ENCODE measurements at regions not wholly inside any gene's neighbourhood (a gene's known extent, or its start where the extent isn't known, plus 50 kb on each side); places are given as distances from the start of the nearest gene placed in this dataset.

- Mint-ChIP-seq H3K9me3 (ENCODE audit: unreplicated experiment) (no peaks in the 10 kb centered on the region), H3K4me3 (ENCODE audit: unreplicated experiment) (no peak overlapping the region), H3K27me3 (ENCODE audit: insufficient read depth, unreplicated experiment) (no peaks in the 10 kb centered on the region), H3K4me1 (ENCODE audit: insufficient read depth, unreplicated experiment) (peaks cover 6% of the 10 kb centered on the region), H3K27ac (ENCODE audit: low read depth, unreplicated experiment) (no peak overlapping the region), H3K36me3 (ENCODE audit: insufficient read depth, unreplicated experiment) (no peaks in the 10 kb centered on the region)
- CTCF ChIA-PET, result interaction anchor here (0.5 to 1.0 kb wide), 3 partner anchors 155 to 391 kb away, joined by 3 read pairs; no protein-coding TSS in a partner anchor
- TF ChIP-seq CTCF (IDR thresholded peaks at IDR 0.05; ENCODE audit: unreplicated experiment), result no peak
- BruUV-seq (replicated peaks), result no TSS peak
- intact Hi-C loops (cut with micrococcal nuclease), result no loop called here
- POLR2A ChIA-PET, result interaction anchor here (0.8 kb wide), 1 partner anchor 12 kb away, joined by 4 read pairs; no protein-coding TSS in a partner anchor
- peak; percentile 40 for DNase-seq (ENCODE audit: unreplicated experiment)
Measured at GRCh38 chr4:23290656-23291055, 597.9 kb downstream of the GBA3 start.

DNA sequence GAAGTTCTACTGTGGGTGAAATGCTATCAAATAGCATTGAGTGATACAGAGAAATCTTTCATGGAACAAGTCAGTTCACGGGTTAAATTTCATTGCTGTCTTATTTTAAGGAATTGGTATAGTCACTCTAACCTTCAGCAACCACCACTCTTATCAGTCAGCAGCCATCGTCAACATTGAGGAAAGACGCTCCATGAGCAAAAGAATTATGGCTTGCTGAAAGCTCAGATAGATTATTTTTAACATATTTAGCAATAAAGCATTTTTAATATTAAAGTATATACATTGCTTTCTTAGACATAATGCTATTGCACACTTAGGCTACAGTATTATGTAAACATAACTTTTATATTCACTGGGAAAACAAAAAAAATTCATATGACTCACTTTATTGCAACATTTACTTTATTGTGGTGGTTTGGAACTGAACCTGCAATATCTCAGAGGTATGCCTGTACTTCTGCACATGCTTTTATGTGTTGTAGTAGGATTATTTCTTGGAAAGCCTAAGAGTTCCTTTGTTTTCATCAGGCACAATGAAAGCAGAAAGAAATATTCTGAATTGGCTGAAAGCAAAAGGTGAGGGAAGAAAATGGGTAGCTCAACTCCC, 586.7 kb downstream of the GBA3 start:
- ChIA-PET POLR2A (interaction anchor here (0.9 to 1.4 kb wide), 2 partner anchors 12 to 15 kb away, joined by 3 to 4 read pairs; no protein-coding TSS in a partner anchor), CTCF (interaction anchor here (0.7 to 0.8 kb wide), 2 partner anchors 452 to 794 kb away, joined by 3 to 5 read pairs; no protein-coding TSS in a partner anchor)
- H3K36me3 Mint-ChIP-seq (ENCODE audit: insufficient read depth, unreplicated experiment), result peaks cover 6% of the 10 kb centered on the region
- DNase-seq (ENCODE audit: unreplicated experiment), result peak; percentile 77
- BruUV-seq (replicated peaks), result no TSS peak
- H3K27me3 Mint-ChIP-seq (ENCODE audit: insufficient read depth, unreplicated experiment), result no peaks in the 10 kb centered on the region
- no peaks in the 10 kb centered on the region for H3K9me3 Mint-ChIP-seq (ENCODE audit: unreplicated experiment)
- no peak overlapping the region for H3K4me3 Mint-ChIP-seq (ENCODE audit: unreplicated experiment)
- TF ChIP-seq CTCF (IDR thresholded peaks at IDR 0.05; ENCODE audit: unreplicated experiment), result no peak
- intact Hi-C loops (cut with micrococcal nuclease), result no loop called here
- H3K27ac Mint-ChIP-seq (ENCODE audit: low read depth, unreplicated experiment), result no peak overlapping the region
- peaks cover 21% of the 10 kb centered on the region for H3K4me1 Mint-ChIP-seq (ENCODE audit: insufficient read depth, unreplicated experiment)

- DNase-seq (ENCODE audit: unreplicated experiment), result no peak
- Mint-ChIP-seq H3K9me3 (ENCODE audit: unreplicated experiment) (no peaks in the 10 kb centered on the region), H3K4me3 (ENCODE audit: unreplicated experiment) (no peak overlapping the region), H3K27ac (ENCODE audit: low read depth, unreplicated experiment) (no peak overlapping the region), H3K4me1 (ENCODE audit: insufficient read depth, unreplicated experiment) (peaks cover 21% of the 10 kb centered on the region), H3K36me3 (ENCODE audit: insufficient read depth, unreplicated experiment) (peaks cover 6% of the 10 kb centered on the region), H3K27me3 (ENCODE audit: insufficient read depth, unreplicated experiment) (no peaks in the 10 kb centered on the region)
- ChIA-PET POLR2A (interaction anchor here (0.9 to 1.4 kb wide), 2 partner anchors 12 to 15 kb away, joined by 3 to 4 read pairs; no protein-coding TSS in a partner anchor), CTCF (interaction anchor here (0.7 to 0.8 kb wide), 2 partner anchors 453 to 795 kb away, joined by 3 to 5 read pairs; no protein-coding TSS in a partner anchor)
- no peak for TF ChIP-seq CTCF (IDR thresholded peaks at IDR 0.05; ENCODE audit: unreplicated experiment)
- BruUV-seq (replicated peaks), result no TSS peak
- intact Hi-C loops (cut with micrococcal nuclease), result no loop called here
Measured at GRCh38 chr4:23278845-23279244, 586.1 kb downstream of the GBA3 start.

DNA sequence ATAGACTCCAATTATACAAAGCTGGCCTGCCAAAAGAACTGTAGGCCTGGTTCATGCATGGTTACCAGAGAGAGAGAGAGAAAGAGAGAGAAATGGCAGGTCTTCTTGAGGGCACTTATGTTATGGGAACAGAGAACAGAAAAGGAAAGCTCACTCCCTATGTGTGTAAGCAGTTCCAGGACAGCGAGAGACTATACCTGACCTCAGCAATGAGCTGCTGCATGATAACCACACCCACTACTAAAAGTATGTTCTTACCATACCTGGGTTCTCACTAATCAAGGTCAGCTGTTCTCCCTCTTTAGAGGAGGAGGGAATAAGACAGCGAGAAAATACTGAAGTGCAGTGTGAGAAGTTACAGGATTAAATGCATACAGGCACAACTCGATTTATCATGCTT, 583.3 kb downstream of the GBA3 start:
- no TSS peak for BruUV-seq (replicated peaks)
- TF ChIP-seq CTCF (IDR thresholded peaks at IDR 0.05; ENCODE audit: unreplicated experiment), result no peak
- no peak for DNase-seq (ENCODE audit: unreplicated experiment)
- Mint-ChIP-seq H3K27ac (ENCODE audit: low read depth, unreplicated experiment) (no peak overlapping the region), H3K4me1 (ENCODE audit: insufficient read depth, unreplicated experiment) (peaks cover 21% of the 10 kb centered on the region), H3K36me3 (ENCODE audit: insufficient read depth, unreplicated experiment) (peaks cover 6% of the 10 kb centered on the region), H3K9me3 (ENCODE audit: unreplicated experiment) (no peaks in the 10 kb centered on the region), H3K27me3 (ENCODE audit: insufficient read depth, unreplicated experiment) (no peaks in the 10 kb centered on the region), H3K4me3 (ENCODE audit: unreplicated experiment) (no peak overlapping the region)
- ChIA-PET POLR2A (no interaction called here), CTCF (interaction anchor here (0.6 to 1.2 kb wide), 2 partner anchors 27 to 435 kb away, joined by 3 to 6 read pairs; no protein-coding TSS in a partner anchor)
- intact Hi-C loops (cut with micrococcal nuclease), result no loop called here
